Effector memory CD4-positive, alpha-beta T cell (primary cell): ENCODE measurements at regions not wholly inside any gene's neighbourhood (a gene's known extent, or its start where the extent isn't known, plus 50 kb on each side); places are given as distances from the start of the nearest gene placed in this dataset.

ENCODE experiments used
- DNase-seq, 3 donors: peaks; one replicate each; pipeline ENCODE4 v3.0.0-alpha.2; 2020
- H3K27ac ChIP-seq: 2 replicates; pipeline ENCODE4 v1.7.0; 2013; ENCODE audit warnings: mild to moderate bottlenecking, low read length, moderate library complexity; ENCODE audit not compliant: insufficient read depth, poor library complexity, severe bottlenecking
- H3K27me3 ChIP-seq: replicated peaks from 2 replicates; pipeline ENCODE4 v1.7.0; 2013; ENCODE audit warnings: mild to moderate bottlenecking, low read length; ENCODE audit not compliant: insufficient read depth, control insufficient read depth, poor library complexity, severe bottlenecking
- H3K36me3 ChIP-seq: 2 replicates; pipeline ENCODE4 v1.7.0; 2013; ENCODE audit warnings: mild to moderate bottlenecking, low read length, moderate library complexity; ENCODE audit not compliant: control insufficient read depth, insufficient read depth
- H3K4me1 ChIP-seq: 2 replicates; pipeline ENCODE4 v1.7.0; 2013; ENCODE audit warnings: low read length, mild to moderate bottlenecking; ENCODE audit not compliant: control insufficient read depth, insufficient read depth, poor library complexity, severe bottlenecking
- H3K4me3 ChIP-seq: 2 replicates; pipeline ENCODE4 v1.7.0; 2013; ENCODE audit warnings: low read length, low read depth, mild to moderate bottlenecking; ENCODE audit not compliant: insufficient read depth, poor library complexity, severe bottlenecking
- H3K9me3 ChIP-seq: 2 replicates; pipeline ENCODE4 v1.7.0; 2013; ENCODE audit warnings: mild to moderate bottlenecking, low read length, moderate library complexity; ENCODE audit not compliant: control insufficient read depth

GRCh38 chr17:68179926-68180285, 67.9 kb upstream of the AMZ2 start:
- Histone ChIP-seq H3K27me3 (no peaks in the 10 kb centered on the region), H3K36me3 (no peaks in the 10 kb centered on the region), H3K9me3 (no peaks in the 10 kb centered on the region), H3K27ac (no peak overlapping the region), H3K4me3 (no peak overlapping the region), H3K4me1 (peaks cover 22% of the 10 kb centered on the region)
- no peak for DNase-seq

- Histone ChIP-seq H3K4me3 (peak overlapping the region; percentile 38), H3K27me3 (no peaks in the 10 kb centered on the region), H3K4me1 (peaks cover 32% of the 10 kb centered on the region), H3K36me3 (no peaks in the 10 kb centered on the region), H3K27ac (peak overlapping the region; percentile 83), H3K9me3 (no peaks in the 10 kb centered on the region)
- no peak for DNase-seq
Measured at GRCh38 chr17:68182011-68182306, 65.9 kb upstream of the AMZ2 start.

GRCh38 chr17:68182940-68183551, 64.8 kb upstream of the AMZ2 start:
- H3K9me3 ChIP-seq = no peaks in the 10 kb centered on the region
- no peaks in the 10 kb centered on the region for H3K36me3 ChIP-seq
- H3K27me3 ChIP-seq = no peaks in the 10 kb centered on the region
- H3K27ac ChIP-seq = peak overlapping the region; percentile 83
- peak overlapping the region; percentile 11 for H3K4me3 ChIP-seq
- peak; percentile 68 to 78 (median 75) for DNase-seq
- H3K4me1 ChIP-seq = peaks cover 32% of the 10 kb centered on the region

GRCh38 chr17:68184141-68184571, 63.7 kb upstream of the AMZ2 start:
- Histone ChIP-seq H3K36me3 (no peaks in the 10 kb centered on the region), H3K27me3 (no peaks in the 10 kb centered on the region), H3K4me1 (peaks cover 32% of the 10 kb centered on the region), H3K27ac (peak overlapping the region; percentile 83), H3K4me3 (peak overlapping the region; percentile 24), H3K9me3 (no peaks in the 10 kb centered on the region)
- no peak for DNase-seq

GRCh38 chr17:68184816-68185436, 62.9 kb upstream of the AMZ2 start:
- peak overlapping the region; percentile 83 for H3K27ac ChIP-seq

GRCh38 chr17:68185820-68186219, 62.0 kb upstream of the AMZ2 start:
- no peak for DNase-seq
- Histone ChIP-seq H3K36me3 (no peaks in the 10 kb centered on the region), H3K4me1 (peaks cover 32% of the 10 kb centered on the region), H3K9me3 (no peaks in the 10 kb centered on the region), H3K4me3 (no peak overlapping the region), H3K27me3 (no peaks in the 10 kb centered on the region), H3K27ac (peak overlapping the region; percentile 83)

More at GRCh38 chr17:68184816-68185436, 62.9 kb upstream of the AMZ2 start:
- peak overlapping the region; percentile 24 for H3K4me3 ChIP-seq
- no peaks in the 10 kb centered on the region for H3K36me3 ChIP-seq
- H3K4me1 ChIP-seq = peaks cover 32% of the 10 kb centered on the region
- H3K9me3 ChIP-seq = no peaks in the 10 kb centered on the region
- H3K27me3 ChIP-seq = no peaks in the 10 kb centered on the region
- peak in 2 of 3 donors; percentile 47 to 52 for DNase-seq

- Histone ChIP-seq H3K36me3 (no peaks in the 10 kb centered on the region), H3K4me3 (no peak overlapping the region), H3K27ac (no peak overlapping the region), H3K27me3 (no peaks in the 10 kb centered on the region), H3K9me3 (no peaks in the 10 kb centered on the region), H3K4me1 (peaks cover 4% of the 10 kb centered on the region)
- no peak for DNase-seq
Measured at GRCh38 chr17:68190495-68190894, 57.3 kb upstream of the AMZ2 start.

GRCh38 chr17:68195667-68196393, 52.0 kb upstream of the AMZ2 start:
- Histone ChIP-seq H3K36me3 (no peaks in the 10 kb centered on the region), H3K4me3 (peak overlapping the region; percentile 77)
- no peak for DNase-seq

GRCh38 chr17:68196394-68197090, 51.3 kb upstream of the AMZ2 start:
- Histone ChIP-seq H3K4me1 (peaks cover 41% of the 10 kb centered on the region), H3K27ac (peak overlapping the region; percentile 25), H3K27me3 (no peaks in the 10 kb centered on the region), H3K4me3 (peak overlapping the region; percentile 77), H3K9me3 (no peaks in the 10 kb centered on the region), H3K36me3 (no peaks in the 10 kb centered on the region)
- DNase-seq = no peak

More at GRCh38 chr17:68195667-68196393, 52.0 kb upstream of the AMZ2 start:
- Histone ChIP-seq H3K4me1 (peaks cover 36% of the 10 kb centered on the region), H3K27ac (no peak overlapping the region), H3K9me3 (no peaks in the 10 kb centered on the region), H3K27me3 (no peaks in the 10 kb centered on the region)
